ENCODE measurements at regions not wholly inside any gene's neighbourhood (a gene's known extent, or its start where the extent isn't known, plus 50 kb on each side); places are given as distances from the start of the nearest gene placed in this dataset.
"Not testable (repeated sequence)": the region's sequence is repeated elsewhere in the genome, so short reads cannot be mapped to it uniquely, and the experiment has no call there.

GRCh38 chrY:25396911-25397310 lies 225.0 kb upstream of the CDY1 start:
- peak; percentile 32 for ATAC-seq

GRCh38 chrY:25399081-25399480 lies 222.8 kb upstream of the CDY1 start:
- ATAC-seq; DNase-seq (ENCODE audit: low spot score): not testable (repeated sequence)

More at GRCh38 chrY:25396911-25397310, 225.0 kb upstream of the CDY1 start:
- DNase-seq (ENCODE audit: low spot score): not testable (repeated sequence)

GRCh38 chrY:25408327-25408726 lies 213.6 kb upstream of the CDY1 start:
- not testable (repeated sequence) for DNase-seq (ENCODE audit: low spot score); ATAC-seq

Data from left lobe of liver (tissue), 2 donors.